Fibroblast of gingiva (primary cell): ENCODE measurements at regions not wholly inside any gene's neighbourhood (a gene's known extent, or its start where the extent isn't known, plus 50 kb on each side); places are given as distances from the start of the nearest gene placed in this dataset.
"Not testable (repeated sequence)": the region's sequence is repeated elsewhere in the genome, so short reads cannot be mapped to it uniquely, and the experiment has no call there.

Experiments used
- DNase-seq: peaks from one replicate; pipeline ENCODE4 v3.0.0-alpha.2; 2011; ENCODE audit warnings: low read depth

DNA sequence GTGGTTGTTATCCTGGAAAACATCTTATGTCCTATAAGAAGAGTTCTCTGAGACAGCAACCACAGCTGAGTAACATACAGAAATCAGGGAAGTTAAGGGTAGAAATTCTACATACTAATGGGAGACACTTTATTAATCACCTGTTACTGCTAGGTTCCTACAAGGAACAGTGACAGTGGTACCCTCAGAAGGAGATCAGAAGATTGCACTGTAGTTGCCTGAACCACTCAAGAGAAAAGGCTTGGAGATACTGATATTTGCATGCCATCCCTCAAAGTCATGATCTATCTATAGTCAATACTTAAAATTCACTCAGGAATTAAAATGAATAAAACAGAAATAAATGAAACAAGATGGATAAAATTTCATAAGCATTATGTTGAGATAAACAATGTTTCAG, 136.0 kb downstream of the LMLN start:
- no peak for DNase-seq

DNA sequence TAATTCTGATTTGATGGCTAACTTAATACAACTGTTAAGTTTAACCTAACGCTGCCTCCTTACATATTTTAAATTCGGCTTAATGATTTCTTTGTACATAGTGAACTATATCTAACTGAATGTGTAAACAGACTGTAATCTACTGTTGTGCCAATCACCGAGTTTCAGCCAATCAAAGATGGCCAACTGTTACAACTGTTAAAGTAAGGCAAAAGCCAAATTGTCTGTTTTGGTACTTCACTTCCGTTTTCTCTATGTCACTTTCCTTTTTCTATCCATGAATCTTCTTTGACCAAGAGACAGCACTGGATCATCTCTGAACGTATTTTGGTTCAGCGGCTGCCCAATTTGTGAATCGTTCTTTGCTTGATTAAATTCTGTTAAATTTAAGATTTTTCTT, 137.0 kb downstream of the LMLN start:
- DNase-seq, result no peak

GRCh38 chr3:198098661-198099081, 138.7 kb downstream of the LMLN start:
- not testable (repeated sequence) for DNase-seq

GRCh38 chr3:198103070-198103469, 143.1 kb downstream of the LMLN start:
- DNase-seq, result not testable (repeated sequence)

DNA sequence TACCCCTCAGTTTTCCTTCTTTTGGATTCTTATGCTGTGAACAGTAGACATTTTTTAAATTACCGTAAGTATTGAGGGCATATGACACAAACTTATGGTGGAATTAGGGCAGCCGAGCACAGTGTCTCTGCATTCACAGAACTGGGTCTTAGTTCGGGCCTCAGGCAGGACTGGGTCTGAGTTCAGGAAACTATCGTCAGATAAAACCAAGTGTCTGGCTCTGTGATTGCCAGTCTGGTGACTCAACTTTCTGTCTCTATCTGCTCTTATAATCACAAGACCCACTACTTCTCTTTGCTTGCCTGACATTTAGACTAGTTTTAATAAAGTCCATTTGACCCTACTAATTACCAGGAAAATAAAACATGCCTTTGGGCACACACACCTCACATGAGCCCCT, 146.2 kb downstream of the LMLN start:
- no peak for DNase-seq

- no peak for DNase-seq
These were observed 148.1 kb downstream of the LMLN start for GRCh38 chr3:198107840-198108734.

DNA sequence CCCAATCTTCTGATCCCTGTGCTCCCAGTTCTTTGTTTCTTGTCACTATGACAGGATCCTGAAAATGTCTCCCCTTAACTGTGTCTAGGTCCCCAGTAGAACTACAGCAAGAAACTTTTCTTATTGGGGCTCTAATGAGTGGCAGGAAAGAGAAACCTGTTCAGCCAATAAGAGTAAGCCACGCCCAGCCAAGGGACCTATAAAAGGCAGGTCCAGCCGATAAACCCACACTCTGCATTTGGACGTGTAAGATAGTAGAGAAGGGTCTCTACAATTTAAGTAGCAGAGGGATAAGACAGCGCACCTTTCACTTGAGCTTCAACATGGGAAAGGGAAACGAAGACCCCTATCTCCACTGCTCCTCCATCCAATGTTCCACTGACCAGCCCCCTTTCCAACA, 149.9 kb downstream of the LMLN start:
- DNase-seq, result no peak

GRCh38 chr3:198112031-198112430, 152.0 kb downstream of the LMLN start:
- no peak for DNase-seq

- no peak for DNase-seq
These were observed 153.4 kb downstream of the LMLN start for GRCh38 chr3:198113206-198114053.

DNA sequence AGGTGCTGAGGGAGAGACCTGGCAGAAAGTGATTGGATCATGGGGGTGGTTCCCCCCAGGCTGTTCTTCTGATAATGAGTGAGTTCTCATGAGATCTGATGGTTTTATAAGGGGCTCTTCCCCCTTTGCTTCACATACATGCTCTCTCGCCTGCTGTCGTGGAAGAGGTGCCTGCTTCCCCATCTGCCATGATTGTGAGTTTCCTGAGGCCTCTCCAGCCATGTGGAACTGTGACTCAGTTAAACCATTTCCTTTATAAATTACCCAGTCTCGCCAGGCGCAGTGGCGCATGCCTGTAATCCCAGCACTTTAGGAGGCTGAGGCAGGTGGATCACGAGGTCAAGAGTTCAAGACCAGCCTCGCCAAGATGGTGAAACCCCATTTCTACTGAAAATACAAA, 154.5 kb downstream of the LMLN start:
- DNase-seq, result not testable (repeated sequence)

GRCh38 chr3:198122184-198122583, 162.2 kb downstream of the LMLN start:
- DNase-seq, result not testable (repeated sequence)

DNA sequence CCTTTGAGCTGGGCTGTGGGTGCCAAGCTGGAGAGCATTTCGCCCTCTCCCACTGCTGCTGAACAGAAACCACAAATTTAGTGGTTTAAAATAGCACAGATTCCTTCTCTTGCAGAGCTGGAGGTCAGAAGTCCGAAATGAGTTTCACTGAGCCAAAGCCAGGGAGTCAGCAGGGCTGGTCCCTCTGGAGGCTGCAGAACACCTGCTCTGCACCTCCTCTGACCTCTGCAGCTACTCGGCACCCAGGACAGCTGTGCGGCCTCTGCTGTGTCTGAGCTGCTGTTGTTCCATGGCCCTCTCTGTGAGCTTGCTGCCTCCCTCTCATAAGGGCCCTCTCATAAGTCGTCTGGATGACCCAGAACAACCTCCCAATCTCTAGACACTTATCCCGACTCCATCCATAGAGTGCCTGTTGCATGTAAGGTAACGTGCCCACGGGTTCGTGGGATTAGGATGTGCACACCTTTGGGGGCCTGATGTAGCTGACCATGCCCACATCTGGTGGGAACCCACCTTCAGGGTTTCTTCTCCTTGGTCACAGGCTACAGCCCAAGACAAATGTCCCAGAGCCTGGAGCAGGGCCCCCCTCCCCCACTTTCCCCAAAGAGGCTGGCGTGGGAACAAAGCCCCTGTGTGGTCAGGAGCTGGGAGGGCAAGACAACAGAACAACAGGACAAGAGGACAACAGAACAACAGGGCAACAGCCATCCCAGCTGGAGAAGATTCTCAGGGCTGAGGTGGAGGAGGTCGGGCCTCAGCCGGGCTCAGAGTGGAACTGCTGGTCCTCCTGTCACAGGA, 177.2 kb downstream of the LMLN start:
- DNase-seq, result not testable (repeated sequence)

- not testable (repeated sequence) for DNase-seq
These were observed 178.2 kb downstream of the LMLN start for GRCh38 chr3:198138205-198138604.

- not testable (repeated sequence) for DNase-seq
These were observed 179.0 kb downstream of the LMLN start for GRCh38 chr3:198139037-198139436.

GRCh38 chr3:198139513-198140167, 179.6 kb downstream of the LMLN start:
- DNase-seq, result not testable (repeated sequence)

DNA sequence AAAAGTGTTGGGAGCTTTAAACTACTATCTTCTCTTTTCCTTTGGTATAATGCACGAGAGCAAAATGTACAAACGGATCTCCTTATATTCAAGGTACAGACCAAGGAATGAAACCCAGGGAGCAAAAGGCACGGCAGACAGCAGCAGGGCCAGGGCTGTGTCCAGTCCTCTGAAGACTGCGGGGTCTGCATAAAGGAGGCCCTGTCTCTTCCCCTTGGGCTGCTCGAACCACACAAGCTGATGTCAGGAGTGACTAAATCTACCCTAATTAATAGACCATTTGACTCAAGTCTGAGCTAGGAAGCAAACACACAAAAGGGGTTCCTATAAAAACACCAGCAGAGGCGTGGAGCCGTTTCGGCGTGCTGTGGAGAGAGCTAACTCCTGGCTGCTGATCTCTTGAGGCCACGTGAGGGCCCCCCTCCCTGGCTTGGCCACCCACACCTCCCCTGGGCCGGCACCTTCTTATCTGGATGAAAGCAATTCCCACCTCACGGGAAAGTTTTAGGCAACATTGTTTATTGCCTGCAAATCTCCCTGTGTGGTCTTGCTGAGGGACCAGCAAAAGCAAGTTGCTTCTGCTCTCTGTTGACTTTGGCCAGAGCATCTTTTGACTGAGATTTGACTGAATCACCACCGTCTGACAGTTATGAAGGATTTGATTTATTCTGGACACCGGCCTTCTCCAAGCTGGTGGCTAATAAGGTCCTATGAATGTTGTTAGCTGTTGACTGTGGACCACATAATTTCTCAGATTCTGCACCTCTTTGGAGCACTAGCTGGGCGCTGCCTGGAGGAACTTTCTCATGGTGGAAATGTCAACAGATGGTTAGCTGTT, 183.5 kb downstream of the LMLN start:
- not testable (repeated sequence) for DNase-seq

- peak; percentile 38 for DNase-seq
These were observed 185.3 kb downstream of the LMLN start for GRCh38 chr3:198145231-198145784.

DNA sequence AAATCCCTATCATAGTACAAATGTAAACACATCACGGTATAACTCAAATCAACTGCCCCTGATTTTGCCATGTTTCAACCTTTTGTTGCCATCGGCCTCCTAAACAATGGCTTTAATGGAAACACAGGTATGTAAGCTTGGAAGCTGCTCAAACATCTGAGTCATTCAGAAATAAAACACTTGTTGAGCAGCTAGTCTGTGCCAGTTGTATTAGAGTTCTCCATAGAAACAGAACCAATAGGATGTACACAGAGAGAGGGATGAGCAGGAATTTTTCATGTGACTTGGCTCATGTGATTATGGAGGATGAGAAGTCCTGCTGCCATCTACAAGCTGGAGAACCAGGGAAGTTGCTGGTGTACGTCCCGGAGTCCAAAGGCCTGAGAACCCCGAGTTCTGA, 186.1 kb downstream of the LMLN start:
- not testable (repeated sequence) for DNase-seq

GRCh38 chr3:198146559-198147164, 186.6 kb downstream of the LMLN start:
- not testable (repeated sequence) for DNase-seq

DNA sequence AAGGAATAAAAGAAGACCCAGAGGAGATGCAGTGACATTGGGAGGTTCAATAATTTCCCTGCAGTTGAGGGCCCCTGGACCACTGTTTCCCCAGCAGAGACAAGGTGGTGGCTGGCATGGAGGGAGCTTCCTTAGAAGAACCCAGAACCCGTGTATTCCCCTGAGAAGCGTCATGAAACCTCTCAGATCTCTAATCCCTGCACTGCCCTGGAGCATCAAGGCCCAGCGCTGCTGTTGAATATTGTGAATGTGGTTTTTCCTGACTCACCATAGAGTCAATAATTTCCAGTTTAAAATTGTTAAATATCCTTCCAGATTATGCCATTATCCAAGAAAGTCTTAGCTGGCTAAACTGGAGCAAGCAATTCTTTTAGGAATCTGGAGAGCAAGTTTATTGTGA, 187.2 kb downstream of the LMLN start:
- DNase-seq, result not testable (repeated sequence)
